ENCODE measurements at regions not wholly inside any gene's neighbourhood (a gene's known extent, or its start where the extent isn't known, plus 50 kb on each side); places are given as distances from the start of the nearest gene placed in this dataset.

DNA sequence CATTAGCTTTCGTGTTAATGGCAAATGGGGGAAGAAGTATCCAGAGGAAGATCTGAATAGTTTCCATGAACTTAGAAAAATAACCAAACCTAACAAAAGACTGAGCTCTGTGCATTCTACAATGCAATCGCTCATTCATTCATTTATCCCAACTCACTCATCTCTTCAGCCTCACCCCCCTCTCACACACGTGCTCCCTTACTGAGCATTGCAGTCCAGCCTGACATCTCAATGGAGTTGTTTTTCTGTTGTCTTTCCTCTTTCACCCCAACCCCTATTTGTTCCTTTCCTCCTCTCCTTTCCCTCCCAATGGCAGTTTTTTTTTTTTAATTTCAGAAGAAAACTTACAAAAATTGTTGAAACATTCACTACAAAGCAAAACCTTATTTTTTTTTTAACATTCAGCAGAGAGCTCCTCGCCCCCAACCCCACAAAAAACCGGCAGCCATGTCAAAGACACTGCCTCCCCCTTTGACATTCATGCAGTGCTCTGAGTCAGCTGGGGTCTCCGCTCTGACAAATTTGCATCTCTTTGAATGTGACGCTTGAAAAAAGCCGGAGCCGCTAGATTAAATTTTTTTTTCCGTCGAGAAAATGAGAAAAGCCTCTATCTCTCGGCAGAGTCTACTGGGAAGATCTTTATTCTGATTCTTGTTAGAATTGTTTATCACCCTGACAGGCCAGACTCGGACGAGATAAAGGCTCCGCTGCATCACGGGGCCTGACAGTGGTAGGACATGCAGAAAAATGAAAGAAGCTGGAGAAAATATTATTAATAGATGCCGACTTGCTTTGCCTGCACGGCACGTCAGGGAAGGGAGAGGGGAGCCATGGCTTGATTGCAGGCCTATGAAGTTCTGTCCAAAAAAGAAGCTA lies 775.6 kb downstream of the VRK1 start:
- Histone ChIP-seq H3K36me3 (no peaks in the 10 kb centered on the region), H3K27ac (no peak overlapping the region), H3K4me1 (replicated peaks) (no peaks in the 10 kb centered on the region), H3K4me3 (no peak overlapping the region), H3K27me3 (replicated peaks; ENCODE audit: insufficient read depth) (no peaks in the 10 kb centered on the region), H3K9me3 (no peaks in the 10 kb centered on the region)
- WGBS = 70% methylated on average over 19 of the region's 19 CpGs
- no peak for DNase-seq (ENCODE audit: low spot score)
- intact Hi-C loops (cut with DNase I) = no loop called here
- TF ChIP-seq POLR2A (IDR thresholded peaks at IDR 0.05) (no peak), POLR2AphosphoS5 (IDR thresholded peaks at IDR 0.05) (no peak)
- TF ChIP-seq, protein P1, sequence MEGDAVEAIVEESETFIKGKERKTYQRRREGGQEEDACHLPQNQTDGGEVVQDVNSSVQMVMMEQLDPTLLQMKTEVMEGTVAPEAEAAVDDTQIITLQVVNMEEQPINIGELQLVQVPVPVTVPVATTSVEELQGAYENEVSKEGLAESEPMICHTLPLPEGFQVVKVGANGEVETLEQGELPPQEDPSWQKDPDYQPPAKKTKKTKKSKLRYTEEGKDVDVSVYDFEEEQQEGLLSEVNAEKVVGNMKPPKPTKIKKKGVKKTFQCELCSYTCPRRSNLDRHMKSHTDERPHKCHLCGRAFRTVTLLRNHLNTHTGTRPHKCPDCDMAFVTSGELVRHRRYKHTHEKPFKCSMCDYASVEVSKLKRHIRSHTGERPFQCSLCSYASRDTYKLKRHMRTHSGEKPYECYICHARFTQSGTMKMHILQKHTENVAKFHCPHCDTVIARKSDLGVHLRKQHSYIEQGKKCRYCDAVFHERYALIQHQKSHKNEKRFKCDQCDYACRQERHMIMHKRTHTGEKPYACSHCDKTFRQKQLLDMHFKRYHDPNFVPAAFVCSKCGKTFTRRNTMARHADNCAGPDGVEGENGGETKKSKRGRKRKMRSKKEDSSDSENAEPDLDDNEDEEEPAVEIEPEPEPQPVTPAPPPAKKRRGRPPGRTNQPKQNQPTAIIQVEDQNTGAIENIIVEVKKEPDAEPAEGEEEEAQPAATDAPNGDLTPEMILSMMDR (IDR thresholded peaks at IDR 0.05) = no peak

DNA sequence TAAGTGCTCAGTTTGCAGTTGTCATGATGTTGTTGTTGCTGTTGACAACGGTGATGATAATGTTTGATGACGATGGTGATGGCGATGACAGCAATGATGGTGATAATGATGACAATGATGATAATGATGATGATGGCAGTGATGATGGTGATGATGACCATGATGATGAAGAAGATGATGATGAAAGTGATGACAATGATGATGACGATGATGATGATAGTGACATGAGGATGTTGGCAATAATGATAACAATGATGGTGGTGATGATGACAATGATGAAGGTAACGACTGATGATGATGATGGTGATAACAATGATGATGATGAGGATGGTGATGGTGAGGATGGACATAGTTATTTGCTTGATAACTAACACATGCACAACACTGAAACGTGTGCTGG lies 778.5 kb downstream of the VRK1 start:
- Histone ChIP-seq H3K36me3 (no peaks in the 10 kb centered on the region), H3K9me3 (no peaks in the 10 kb centered on the region), H3K4me3 (no peak overlapping the region), H3K27me3 (replicated peaks; ENCODE audit: insufficient read depth) (no peaks in the 10 kb centered on the region), H3K27ac (no peak overlapping the region), H3K4me1 (replicated peaks) (no peaks in the 10 kb centered on the region)
- WGBS = 91% methylated on average over 6 of the region's 6 CpGs
- intact Hi-C loops (cut with DNase I) = no loop called here
- no peak for DNase-seq (ENCODE audit: low spot score)
- TF ChIP-seq POLR2A (IDR thresholded peaks at IDR 0.05) = no peak
- no peak for TF ChIP-seq POLR2AphosphoS5 (IDR thresholded peaks at IDR 0.05)
- TF ChIP-seq, protein P1 (IDR thresholded peaks at IDR 0.05) = no peak

DNA sequence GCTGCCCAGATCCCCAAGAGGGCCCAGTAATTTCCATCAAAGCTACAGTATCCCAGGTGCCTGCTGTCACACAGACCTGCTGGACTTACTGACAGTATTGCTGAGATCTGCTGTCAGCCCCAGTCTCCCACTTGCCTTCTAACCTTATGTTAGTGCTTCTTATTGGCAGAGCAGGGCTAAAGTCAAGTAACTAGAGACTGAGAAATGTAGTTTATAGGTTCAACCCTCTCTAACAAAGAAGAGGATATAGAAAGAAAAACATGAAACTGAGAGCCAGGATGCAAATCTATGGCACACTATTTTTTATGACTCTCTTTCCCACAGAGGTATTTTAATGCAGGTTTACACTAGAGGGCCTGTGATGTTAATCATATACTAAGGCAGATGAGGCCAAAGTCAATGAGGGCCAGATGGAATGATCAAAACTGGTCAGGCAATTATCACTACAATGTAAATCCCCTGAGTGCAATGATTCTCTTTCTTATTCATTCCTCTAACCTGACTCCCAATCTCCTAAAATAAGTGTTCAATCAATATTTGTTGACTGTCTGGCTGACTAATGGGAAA lies 781.9 kb downstream of the VRK1 start:
- Histone ChIP-seq H3K4me1 (replicated peaks) (no peaks in the 10 kb centered on the region), H3K9me3 (no peaks in the 10 kb centered on the region), H3K27me3 (replicated peaks; ENCODE audit: insufficient read depth) (no peaks in the 10 kb centered on the region), H3K4me3 (no peak overlapping the region), H3K27ac (no peak overlapping the region), H3K36me3 (no peaks in the 10 kb centered on the region)
- intact Hi-C loops (cut with DNase I) = no loop called here
- TF ChIP-seq POLR2A (IDR thresholded peaks at IDR 0.05) = no peak
- TF ChIP-seq, protein P1 (IDR thresholded peaks at IDR 0.05) = no peak
- TF ChIP-seq POLR2AphosphoS5 (IDR thresholded peaks at IDR 0.05) = no peak
- no peak for DNase-seq (ENCODE audit: low spot score)

DNA sequence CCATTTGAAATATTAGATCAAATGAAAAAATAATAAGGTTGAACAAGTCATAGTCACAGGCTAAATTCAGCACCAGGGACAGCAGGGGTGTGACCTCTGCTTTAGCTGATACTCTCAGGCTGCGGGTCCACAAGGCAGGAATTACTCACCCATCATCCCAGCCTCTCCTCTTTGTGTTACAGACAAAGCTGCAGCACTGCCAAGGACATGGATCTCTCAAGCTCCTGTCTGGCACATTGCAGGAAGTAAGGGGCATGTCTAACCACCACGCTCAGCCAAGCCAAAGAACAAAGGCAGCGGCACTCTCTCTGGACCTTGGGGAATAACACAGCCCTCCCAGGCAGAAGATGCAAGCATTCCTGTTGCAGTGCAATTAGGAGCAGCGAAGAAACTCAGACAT lies 783.8 kb downstream of the VRK1 start:
- intact Hi-C loops (cut with DNase I) = no loop called here
- no peaks in the 10 kb centered on the region for H3K4me1 ChIP-seq (replicated peaks)
- 39% methylated on average over 4 of the region's 4 CpGs for WGBS

More for the DNA sequence above, 783.8 kb downstream of the VRK1 start:
- no peaks in the 10 kb centered on the region for H3K36me3 ChIP-seq
- H3K4me3 ChIP-seq = no peak overlapping the region
- no peaks in the 10 kb centered on the region for H3K27me3 ChIP-seq (replicated peaks; ENCODE audit: insufficient read depth)
- no peak for DNase-seq (ENCODE audit: low spot score)
- no peaks in the 10 kb centered on the region for H3K9me3 ChIP-seq
- H3K27ac ChIP-seq = no peak overlapping the region
- TF ChIP-seq, protein P1 (IDR thresholded peaks at IDR 0.05) = no peak
- TF ChIP-seq POLR2AphosphoS5 (IDR thresholded peaks at IDR 0.05) = no peak
- TF ChIP-seq POLR2A (IDR thresholded peaks at IDR 0.05) = no peak

All from prostate gland (tissue), 2 donors.